Mucosa of descending colon (tissue), 3 donors: ENCODE measurements at regions not wholly inside any gene's neighbourhood (a gene's known extent, or its start where the extent isn't known, plus 50 kb on each side); places are given as distances from the start of the nearest gene placed in this dataset.

Source experiments
- ATAC-seq: fragments of 200-7000 bp; cut with Tn5 transposase; one replicate; pipeline ENCODE4 v1.9.1; 2020; ENCODE audit warnings: mild to moderate bottlenecking, moderate library complexity
- DNase-seq, 3 donors: peaks; one replicate each; pipeline ENCODE4 v3.0.0-alpha.2; 2020
- H3K36me3 ChIP-seq: fragments of 200-600 bp; one replicate; pipeline ENCODE4 v1.8.0; 2021; ENCODE audit warnings: low read depth, mild to moderate bottlenecking
- H3K4me1 ChIP-seq: fragments of 200-600 bp; one replicate; pipeline ENCODE4 v1.8.0; 2021; ENCODE audit warnings: low read depth, mild to moderate bottlenecking
- H3K4me3 ChIP-seq: fragments of 200-600 bp; one replicate; pipeline ENCODE4 v1.8.0; 2021; ENCODE audit warnings: mild to moderate bottlenecking
- H3K9me3 ChIP-seq: fragments of 200-600 bp; one replicate; pipeline ENCODE4 v1.8.0; 2021; ENCODE audit warnings: mild to moderate bottlenecking
- intact Hi-C, 2 donors: fragments of 100-400 bp; cut with DNase I in 1 of 2; cut with micrococcal nuclease in 1 of 2; formaldehyde crosslinking; loops; one replicate each; pipeline versions ENCODE4 v1.11.0 to v1.11.1; 2022; cut with DNase I, micrococcal nuclease
- TF ChIP-seq, protein P1 (sequence below): fragments of 200-600 bp; IDR thresholded peaks from one replicate; pipeline ENCODE4 v1.8.0; 2022; ENCODE audit warnings: antibody characterized with exemption, mild to moderate bottlenecking
- donor health status: DM: no; HTN: no; CAD: no; lungs with moderate emphysema.
- donor health status: DM: no; HTN: no; CAD: no.
- donor health status: DM: no; HTN: yes; CAD: no.

DNA sequence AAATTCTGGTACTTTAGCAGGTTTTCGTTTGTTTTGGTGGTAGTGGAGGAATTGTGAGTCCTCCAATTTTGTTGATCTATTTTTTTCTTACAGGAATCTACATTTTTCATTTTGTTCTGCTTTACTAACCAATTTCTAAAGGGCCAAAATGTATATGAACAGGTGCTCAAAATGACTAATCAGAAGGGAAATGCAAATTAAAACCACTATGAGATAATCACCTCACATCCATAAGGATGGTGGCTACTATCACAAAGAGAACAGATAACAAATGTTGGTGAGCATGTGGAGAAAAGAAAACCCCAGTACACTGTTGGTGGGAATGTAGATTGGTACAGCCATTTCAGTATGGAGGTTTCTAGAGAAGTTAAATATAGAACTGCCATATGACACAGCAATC is 134.2 kb downstream of the LMO4 start:
- intact Hi-C loops = no loop called here
- no peaks in the 10 kb centered on the region for H3K36me3 ChIP-seq

DNA sequence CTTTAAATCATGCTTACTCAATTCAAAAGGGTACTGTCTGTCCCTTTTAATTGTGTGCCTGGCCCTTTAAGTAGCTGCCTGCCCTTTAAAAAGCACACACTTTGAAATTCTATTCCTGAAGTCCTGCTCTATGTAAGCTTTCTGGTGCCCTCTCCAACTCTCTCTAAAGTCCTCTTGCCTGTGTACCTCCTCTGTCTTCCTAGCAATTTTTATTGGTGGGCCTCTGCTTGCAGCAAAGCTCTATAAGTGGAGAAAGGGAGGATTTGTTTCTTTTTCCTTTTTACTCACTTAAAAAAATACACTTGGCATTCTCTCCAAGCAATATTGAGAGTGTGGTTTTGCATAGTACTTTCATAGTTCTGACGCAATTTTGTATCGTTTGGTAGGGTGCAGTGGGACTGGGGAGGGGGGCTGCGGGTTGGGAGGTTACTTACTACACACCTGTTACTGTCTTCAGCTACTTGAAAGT is 135.4 kb downstream of the LMO4 start:
- H3K4me1 ChIP-seq = no peaks in the 10 kb centered on the region
- ATAC-seq (no peak), DNase-seq (no peak)
- H3K9me3 ChIP-seq = no peaks in the 10 kb centered on the region
- no peak overlapping the region for H3K4me3 ChIP-seq
- H3K36me3 ChIP-seq = no peaks in the 10 kb centered on the region
- intact Hi-C loops = no loop called here
- TF ChIP-seq, protein P1, sequence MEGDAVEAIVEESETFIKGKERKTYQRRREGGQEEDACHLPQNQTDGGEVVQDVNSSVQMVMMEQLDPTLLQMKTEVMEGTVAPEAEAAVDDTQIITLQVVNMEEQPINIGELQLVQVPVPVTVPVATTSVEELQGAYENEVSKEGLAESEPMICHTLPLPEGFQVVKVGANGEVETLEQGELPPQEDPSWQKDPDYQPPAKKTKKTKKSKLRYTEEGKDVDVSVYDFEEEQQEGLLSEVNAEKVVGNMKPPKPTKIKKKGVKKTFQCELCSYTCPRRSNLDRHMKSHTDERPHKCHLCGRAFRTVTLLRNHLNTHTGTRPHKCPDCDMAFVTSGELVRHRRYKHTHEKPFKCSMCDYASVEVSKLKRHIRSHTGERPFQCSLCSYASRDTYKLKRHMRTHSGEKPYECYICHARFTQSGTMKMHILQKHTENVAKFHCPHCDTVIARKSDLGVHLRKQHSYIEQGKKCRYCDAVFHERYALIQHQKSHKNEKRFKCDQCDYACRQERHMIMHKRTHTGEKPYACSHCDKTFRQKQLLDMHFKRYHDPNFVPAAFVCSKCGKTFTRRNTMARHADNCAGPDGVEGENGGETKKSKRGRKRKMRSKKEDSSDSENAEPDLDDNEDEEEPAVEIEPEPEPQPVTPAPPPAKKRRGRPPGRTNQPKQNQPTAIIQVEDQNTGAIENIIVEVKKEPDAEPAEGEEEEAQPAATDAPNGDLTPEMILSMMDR = no peak

More for the DNA sequence above, 134.2 kb downstream of the LMO4 start:
- TF ChIP-seq, protein P1 = no peak
- no peak for DNase-seq
- no peaks in the 10 kb centered on the region for H3K9me3 ChIP-seq
- no peak for ATAC-seq
- H3K4me1 ChIP-seq = no peaks in the 10 kb centered on the region
- no peak overlapping the region for H3K4me3 ChIP-seq

DNA sequence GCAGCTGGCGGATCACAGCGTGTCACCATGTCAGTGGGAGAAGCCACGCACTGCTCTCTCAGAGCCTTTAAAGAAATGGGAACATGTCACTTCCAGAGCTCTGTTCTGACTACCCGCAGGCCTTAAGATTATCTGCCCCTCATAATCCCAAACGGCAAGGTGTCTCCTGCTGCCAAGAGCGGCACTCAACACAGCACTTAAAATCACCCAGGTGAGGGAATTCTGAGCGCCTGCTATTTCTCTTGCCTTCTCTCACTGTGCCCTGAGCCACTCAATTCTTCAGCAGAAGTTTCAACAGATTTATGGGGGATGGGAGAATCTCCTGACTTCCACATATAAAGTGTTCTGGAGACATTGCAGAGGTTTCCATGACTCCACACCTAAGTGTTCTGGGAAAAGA is 137.9 kb downstream of the LMO4 start:
- Histone ChIP-seq H3K4me1 (no peaks in the 10 kb centered on the region), H3K9me3 (no peaks in the 10 kb centered on the region), H3K36me3 (no peaks in the 10 kb centered on the region), H3K4me3 (no peak overlapping the region)
- DNase-seq (no peak), ATAC-seq (no peak)
- TF ChIP-seq, protein P1 = no peak
- intact Hi-C loops = no loop called here

DNA sequence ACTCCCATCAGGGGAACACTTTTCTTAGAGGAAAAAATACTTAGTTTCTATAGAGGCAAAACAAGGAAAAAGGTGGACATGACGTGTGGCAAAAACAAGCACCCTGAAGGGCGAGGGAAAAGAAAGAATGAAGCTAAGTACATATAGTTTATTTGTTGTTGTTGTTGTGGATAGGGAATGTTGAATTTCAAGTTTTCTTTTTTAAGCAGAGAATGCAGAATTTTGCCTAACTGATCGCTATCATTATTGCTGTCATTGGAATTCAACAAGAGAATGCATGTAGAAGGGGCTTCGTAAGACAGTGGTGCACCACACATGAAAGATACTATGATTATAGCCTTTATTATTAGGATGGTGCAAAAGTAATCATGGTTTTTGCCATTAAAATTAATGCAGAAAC is 144.0 kb downstream of the LMO4 start:
- intact Hi-C loops = no loop called here
- Histone ChIP-seq H3K4me1 (no peaks in the 10 kb centered on the region), H3K4me3 (no peak overlapping the region), H3K36me3 (no peaks in the 10 kb centered on the region), H3K9me3 (no peaks in the 10 kb centered on the region)
- no peak for ATAC-seq
- TF ChIP-seq, protein P1 = no peak
- no peak for DNase-seq

DNA sequence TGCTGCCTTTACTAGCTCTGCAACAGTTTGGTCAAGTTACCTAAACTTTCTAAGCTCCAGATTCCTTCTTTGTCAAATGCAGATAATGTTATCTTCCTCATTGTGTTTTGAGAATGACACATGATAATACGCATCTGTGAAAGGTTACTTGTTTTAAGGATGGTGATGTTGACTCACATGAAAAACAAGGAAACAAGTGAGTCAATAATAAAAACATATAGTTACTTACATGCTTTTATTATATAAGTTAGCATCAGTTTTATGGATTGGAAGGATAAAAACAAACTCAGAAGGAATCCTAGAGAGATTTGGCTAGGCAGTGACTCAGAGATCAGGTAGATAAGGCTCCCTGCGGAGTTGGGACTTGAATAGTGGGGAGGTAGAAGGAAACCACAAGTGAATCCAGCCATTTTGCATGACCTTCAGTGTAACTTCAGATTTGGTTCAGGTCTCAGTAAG is 144.6 kb downstream of the LMO4 start:
- intact Hi-C loops = no loop called here
- DNase-seq (no peak), ATAC-seq (no peak)
- Histone ChIP-seq H3K9me3 (no peaks in the 10 kb centered on the region), H3K4me3 (no peak overlapping the region), H3K36me3 (no peaks in the 10 kb centered on the region), H3K4me1 (no peaks in the 10 kb centered on the region)
- TF ChIP-seq, protein P1 = no peak

DNA sequence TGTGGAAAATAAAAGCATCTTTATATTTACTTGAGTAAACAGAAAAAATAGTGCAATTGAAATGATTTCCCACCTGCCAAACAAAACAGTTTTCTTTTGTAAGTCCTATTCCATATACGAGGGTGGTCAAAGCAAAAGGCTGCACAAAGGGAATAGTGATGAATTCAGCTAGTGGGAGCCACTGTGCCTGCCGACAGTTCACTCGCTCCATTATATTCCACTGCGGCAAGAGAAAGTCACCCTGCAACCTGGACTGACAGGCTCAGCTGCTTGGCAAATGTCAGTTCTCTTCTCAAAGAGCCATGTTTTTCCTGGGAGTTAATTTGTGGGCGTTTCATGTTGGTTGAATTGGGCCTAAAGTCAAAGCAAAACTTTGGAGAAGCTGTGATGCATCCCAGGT is 145.4 kb downstream of the LMO4 start:
- no peak for DNase-seq
- Histone ChIP-seq H3K4me1 (no peaks in the 10 kb centered on the region), H3K9me3 (no peaks in the 10 kb centered on the region), H3K36me3 (no peaks in the 10 kb centered on the region), H3K4me3 (no peak overlapping the region)
- TF ChIP-seq, protein P1 = no peak
- ATAC-seq = no peak
- intact Hi-C loops = no loop called here
